NB4 (cell line): ENCODE measurements at regions not wholly inside any gene's neighbourhood (a gene's known extent, or its start where the extent isn't known, plus 50 kb on each side); places are given as distances from the start of the nearest gene placed in this dataset.

Source experiments
- DNase-seq: peaks from one replicate; pipeline ENCODE4 v3.0.0; 2010; ENCODE audit warnings: low read depth
- H3K4me3 ChIP-seq: one replicate; pipeline ENCODE4 v1.5.1; 2011; ENCODE audit warnings: mild to moderate bottlenecking, low read depth, low read length, moderate library complexity
- MAX ChIP-seq: IDR thresholded peaks from 2 replicates; pipeline ENCODE4 v1.6.1; 2011; ENCODE audit warnings: low read depth, low read length
- MYC ChIP-seq: IDR thresholded peaks from 2 replicates; pipeline ENCODE4 v1.6.1; 2011; ENCODE audit warnings: low read depth, low read length
- POLR2A ChIP-seq: IDR thresholded peaks from 2 replicates; pipeline ENCODE4 v1.6.1; 2011; ENCODE audit warnings: mild to moderate bottlenecking; ENCODE audit not compliant: insufficient read length; ENCODE audit errors: extremely low read depth
- TF ChIP-seq, protein P1 (sequence below): IDR thresholded peaks from one replicate; pipeline ENCODE4 v1.5.1; 2012; ENCODE audit warnings: low read depth, low read length

DNA sequence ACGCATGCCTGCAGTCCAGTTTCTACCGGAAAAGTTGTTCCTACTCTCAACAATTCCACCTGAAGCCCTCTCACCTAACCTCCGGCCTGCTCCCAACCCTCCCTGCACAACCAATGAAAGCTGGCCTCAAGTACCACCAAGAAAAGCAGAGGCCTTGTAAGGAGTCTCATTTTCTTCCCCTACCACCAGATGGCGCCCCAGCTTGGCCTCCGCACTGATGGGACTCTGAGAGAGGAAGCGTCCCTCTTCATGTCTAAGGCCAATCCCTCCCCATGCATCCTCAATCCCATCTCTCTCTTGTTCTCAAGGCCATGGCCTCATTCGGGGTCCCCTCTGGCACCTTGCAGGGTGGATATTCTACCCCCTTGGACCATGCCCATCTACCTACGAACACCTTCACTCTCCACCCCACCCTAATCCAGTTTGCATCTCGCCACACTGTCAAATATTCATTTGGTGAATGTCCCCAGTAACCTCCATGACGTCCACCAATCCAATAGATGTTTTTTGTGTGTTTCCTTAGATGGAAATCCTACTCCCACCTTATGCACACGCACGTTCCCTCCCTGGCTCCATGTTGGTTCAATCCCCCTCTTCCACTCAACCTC lies 412.8 kb downstream of the ZNF536 start:
- TF ChIP-seq MAX, result no peak
- TF ChIP-seq, protein P1, sequence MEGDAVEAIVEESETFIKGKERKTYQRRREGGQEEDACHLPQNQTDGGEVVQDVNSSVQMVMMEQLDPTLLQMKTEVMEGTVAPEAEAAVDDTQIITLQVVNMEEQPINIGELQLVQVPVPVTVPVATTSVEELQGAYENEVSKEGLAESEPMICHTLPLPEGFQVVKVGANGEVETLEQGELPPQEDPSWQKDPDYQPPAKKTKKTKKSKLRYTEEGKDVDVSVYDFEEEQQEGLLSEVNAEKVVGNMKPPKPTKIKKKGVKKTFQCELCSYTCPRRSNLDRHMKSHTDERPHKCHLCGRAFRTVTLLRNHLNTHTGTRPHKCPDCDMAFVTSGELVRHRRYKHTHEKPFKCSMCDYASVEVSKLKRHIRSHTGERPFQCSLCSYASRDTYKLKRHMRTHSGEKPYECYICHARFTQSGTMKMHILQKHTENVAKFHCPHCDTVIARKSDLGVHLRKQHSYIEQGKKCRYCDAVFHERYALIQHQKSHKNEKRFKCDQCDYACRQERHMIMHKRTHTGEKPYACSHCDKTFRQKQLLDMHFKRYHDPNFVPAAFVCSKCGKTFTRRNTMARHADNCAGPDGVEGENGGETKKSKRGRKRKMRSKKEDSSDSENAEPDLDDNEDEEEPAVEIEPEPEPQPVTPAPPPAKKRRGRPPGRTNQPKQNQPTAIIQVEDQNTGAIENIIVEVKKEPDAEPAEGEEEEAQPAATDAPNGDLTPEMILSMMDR, result peak; percentile 56
- peak; percentile 52 for DNase-seq
- no peak overlapping the region for H3K4me3 ChIP-seq

GRCh38 chr19:30783936-30784335 lies 411.8 kb downstream of the ZNF536 start:
- no peak overlapping the region for H3K4me3 ChIP-seq
- TF ChIP-seq, protein P1, result no peak
- DNase-seq, result no peak

- H3K4me3 ChIP-seq, result no peak overlapping the region
- no peak for TF ChIP-seq MYC
- no peak for DNase-seq
These were observed 411.0 kb downstream of the ZNF536 start for GRCh38 chr19:30783212-30783611.

DNA sequence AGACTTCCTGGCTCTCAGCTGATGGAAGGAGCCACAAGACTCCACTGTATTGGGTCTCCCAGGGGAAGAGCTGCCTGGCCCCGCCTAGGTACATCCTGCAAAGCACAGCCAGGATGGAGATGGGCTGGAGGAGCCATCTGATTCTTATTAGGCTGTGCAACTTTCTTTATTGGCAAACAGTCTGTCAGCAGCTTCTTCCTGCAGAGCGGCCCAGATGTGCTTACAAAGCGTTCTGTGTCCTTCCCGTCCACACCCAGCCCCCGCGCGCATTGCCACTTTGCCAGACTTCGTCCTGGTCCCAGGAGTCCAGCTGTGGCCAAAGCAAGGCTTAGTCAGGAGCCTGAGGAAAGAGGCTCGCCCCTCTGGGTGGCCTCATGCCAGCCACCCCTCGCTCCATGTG lies 409.3 kb downstream of the ZNF536 start:
- DNase-seq, result no peak
- TF ChIP-seq, protein P1, result no peak
- TF ChIP-seq POLR2A (no peak), MAX (no peak), MYC (no peak)
- H3K4me3 ChIP-seq, result no peak overlapping the region

DNA sequence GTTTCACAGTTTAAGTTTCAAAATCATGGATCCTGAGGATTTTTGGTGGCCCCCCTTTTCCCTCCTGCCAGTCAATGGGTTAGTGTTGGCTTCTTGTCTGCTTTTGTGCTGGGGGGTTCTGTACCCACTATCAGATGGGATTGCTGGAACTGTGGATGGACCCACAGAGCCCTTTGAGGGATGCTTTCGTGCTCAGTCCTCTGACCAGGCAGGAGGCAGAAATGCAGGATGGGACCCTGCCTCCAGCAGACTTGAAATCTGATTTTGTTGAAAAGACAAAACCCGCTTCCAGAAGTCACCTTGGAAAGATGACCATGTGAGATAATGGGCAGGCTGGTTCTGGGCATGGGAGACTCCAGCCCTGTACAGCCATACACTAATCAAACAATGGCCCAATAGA lies 408.9 kb downstream of the ZNF536 start:
- no peak overlapping the region for H3K4me3 ChIP-seq
- no peak for DNase-seq
- TF ChIP-seq POLR2A, result no peak
- TF ChIP-seq, protein P1, result no peak
- no peak for TF ChIP-seq MYC
- no peak for TF ChIP-seq MAX

DNA sequence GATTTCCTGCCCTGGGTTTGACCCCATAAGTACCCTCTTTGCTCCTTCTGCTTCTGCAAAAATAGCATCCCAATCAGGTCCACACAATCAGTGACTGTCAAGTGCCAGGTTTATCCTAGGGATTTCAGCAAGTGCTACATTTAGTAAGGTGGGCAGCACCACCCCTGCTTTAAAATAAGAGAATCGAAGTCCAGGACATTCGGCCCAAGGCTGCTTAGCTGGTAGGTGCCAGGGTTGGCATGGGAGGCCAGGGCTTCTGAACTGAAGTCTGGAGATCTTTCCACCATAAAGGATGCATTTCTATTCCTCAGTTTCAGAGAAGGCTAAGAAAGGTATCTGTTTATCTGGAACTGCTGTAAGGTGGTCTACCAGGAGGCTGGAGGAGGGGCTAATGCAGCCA lies 408.3 kb downstream of the ZNF536 start:
- DNase-seq, result no peak
- H3K4me3 ChIP-seq, result no peak overlapping the region
- TF ChIP-seq, protein P1, result no peak
- TF ChIP-seq MAX (no peak), MYC (no peak), POLR2A (no peak)

DNA sequence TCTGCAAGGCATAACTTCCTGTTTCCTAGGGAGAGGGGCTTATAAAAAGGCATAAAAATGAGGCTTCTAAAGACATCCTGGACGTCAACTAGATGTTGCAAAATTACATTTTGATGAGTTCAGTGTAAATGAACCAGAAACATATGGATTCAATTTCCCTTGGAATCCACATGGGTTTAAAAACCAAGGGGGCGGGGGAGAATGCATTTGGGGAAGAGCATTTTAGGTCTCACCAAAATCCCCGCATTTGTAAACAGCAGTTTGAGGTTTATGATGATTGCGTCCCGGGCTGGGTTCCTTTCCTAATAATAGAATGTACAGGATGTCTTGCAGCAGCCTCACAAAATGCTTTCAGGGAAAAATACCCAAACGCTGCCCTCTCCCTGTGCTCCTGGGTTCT lies 407.8 kb downstream of the ZNF536 start:
- no peak for TF ChIP-seq MYC
- TF ChIP-seq, protein P1, result no peak

More for the DNA sequence above, 407.8 kb downstream of the ZNF536 start:
- no peak overlapping the region for H3K4me3 ChIP-seq
- no peak for DNase-seq
